Stomach (tissue), 8 donors: ENCODE measurements at regions not wholly inside any gene's neighbourhood (a gene's known extent, or its start where the extent isn't known, plus 50 kb on each side); places are given as distances from the start of the nearest gene placed in this dataset.

Experiments
- DNase-seq, 2 donors: peaks; one replicate each; pipeline versions ENCODE4 v3.0.0 to v3.0.0-alpha.2; 2013 to 2019
- H3K27ac ChIP-seq, 5 donors: fragments of 200-600 bp in 4 of 5; sonication (generic) in 4 of 5; one replicate each; pipeline ENCODE4 v1.5.1; 2013 to 2019; ENCODE audit warnings: mild to moderate bottlenecking in 1 of 5, moderate library complexity in 1 of 5
- H3K27me3 ChIP-seq, 3 donors: fragments of 200-600 bp; sonication (generic); one replicate each; pipeline ENCODE4 v1.5.1; 2017 to 2019; ENCODE audit warnings: mixed run types in 1 of 3
- H3K36me3 ChIP-seq, 4 donors: fragments of 200-600 bp; sonication (generic); 1 replicate in 3 of 4; 2 replicates in 1 of 4; pipeline ENCODE4 v1.5.1; 2016 to 2019
- H3K4me1 ChIP-seq, 4 donors: fragments of 200-600 bp; sonication (generic); one replicate each; pipeline ENCODE4 v1.5.1; 2016 to 2019
- H3K4me3 ChIP-seq, 4 donors: fragments of 200-600 bp; sonication (generic) in 3 of 4; one replicate each; pipeline ENCODE4 v1.5.1; 2016 to 2019; ENCODE audit warnings: mild to moderate bottlenecking in 1 of 4
- H3K9me3 ChIP-seq, 4 donors: fragments of 200-600 bp; sonication (generic); one replicate each; pipeline ENCODE4 v1.5.1; 2016 to 2019
- CTCF ChIP-seq, 7 experiments: fragments of 450-650 bp in 4 of 7; fragments of 200-600 bp in 3 of 7; sonication (generic) in 3 of 7; IDR thresholded peaks; one replicate each; pipeline ENCODE4 v1.5.1; 2016 to 2019; ENCODE audit warnings: antibody characterized with exemption in 7 of 7, control low read depth in 2 of 7, mild to moderate bottlenecking in 1 of 7
- EP300 ChIP-seq: sonication (generic); formaldehyde crosslinking; IDR thresholded peaks from one replicate; pipeline ENCODE4 v1.6.1; 2017; ENCODE audit warnings: antibody characterized with exemption
- POLR2A ChIP-seq, 4 donors: fragments of 450-650 bp; IDR thresholded peaks; one replicate each; pipeline ENCODE4 v1.6.1; 2016; ENCODE audit warnings: antibody characterized with exemption in 4 of 4, control low read depth in 2 of 4, mild to moderate bottlenecking in 1 of 4, moderate library complexity in 1 of 4
- POLR2AphosphoS5 ChIP-seq, 3 donors: sonication (generic); formaldehyde crosslinking; IDR thresholded peaks; one replicate each; pipeline ENCODE4 v1.6.1; 2016; ENCODE audit warnings: antibody characterized with exemption in 3 of 3
- WGBS, 5 donors: extraction: QIAGEN DNeasy Blood & Tissue Kit in 3 of 5; methylation state at CpG; one replicate each; pipeline versions ENCODE4 v1.1.5 to v1.1.7; 2013 to 2018; 5-methylcytosine and 5-hydroxymethylcytosine counted together
- intact Hi-C: fragments of 100-400 bp; cut with DNase I; formaldehyde crosslinking; loops from one replicate; pipeline ENCODE4 v1.15.1; 2023; ENCODE audit warnings: low total_unique reads
- donor health status: healthy with polysubstance abuse.
- donor health status: Bipolar disorder and iron deficiency.
- donor health status: healthy.

DNA sequence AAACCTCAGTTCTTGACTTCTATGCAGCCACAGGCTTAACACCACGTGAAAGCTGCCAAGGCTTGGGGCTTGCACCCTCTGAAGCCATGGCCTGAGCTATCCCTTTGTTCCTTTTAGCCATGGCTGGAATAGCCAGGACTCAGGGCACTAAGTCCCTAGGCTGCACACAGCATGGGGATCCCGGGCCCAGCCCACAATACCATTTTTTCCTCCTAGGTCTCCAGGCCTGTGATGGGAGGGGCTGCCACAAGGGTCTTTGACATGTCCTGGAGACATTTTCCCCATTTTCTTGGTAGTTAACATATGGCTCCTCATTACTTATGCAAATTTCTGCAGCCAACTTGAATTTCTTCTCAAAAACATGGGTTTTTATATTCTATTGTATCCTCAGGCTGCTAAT is 619.1 kb downstream of the NYAP2 start:
- 62 to 90% (median 72%) methylated on average over 2 of the region's 2 CpGs for WGBS, 5 donors
- intact Hi-C loops = no loop called here
- DNase-seq = no peak
- H3K27me3 ChIP-seq = no peaks in the 10 kb centered on the region
- no peaks in the 10 kb centered on the region for H3K36me3 ChIP-seq
- peaks cover 0 to 8% (median 6%) of the 10 kb centered on the region in 4 donors for H3K9me3 ChIP-seq
- H3K27ac ChIP-seq = no peak overlapping the region
- TF ChIP-seq POLR2A (IDR thresholded peaks at IDR 0.05) = no peak
- no peak for TF ChIP-seq CTCF (IDR thresholded peaks at IDR 0.05)
- no peak for TF ChIP-seq EP300
- no peak for TF ChIP-seq POLR2AphosphoS5 (IDR thresholded peaks at IDR 0.05)
- no peak overlapping the region for H3K4me3 ChIP-seq
- no peaks in the 10 kb centered on the region for H3K4me1 ChIP-seq

- Histone ChIP-seq H3K4me1 (no peaks in the 10 kb centered on the region), H3K9me3 (peaks cover 0 to 8% (median 6%) of the 10 kb centered on the region in 4 donors), H3K36me3 (no peaks in the 10 kb centered on the region), H3K4me3 (no peak overlapping the region), H3K27ac (no peak overlapping the region), H3K27me3 (no peaks in the 10 kb centered on the region)
- TF ChIP-seq POLR2A (IDR thresholded peaks at IDR 0.05) (no peak), CTCF (IDR thresholded peaks at IDR 0.05) (no peak), EP300 (no peak), POLR2AphosphoS5 (IDR thresholded peaks at IDR 0.05) (no peak)
- no peak for DNase-seq
- WGBS, 5 donors = 76 to 94% (median 85%) methylated on average over 2 of the region's 2 CpGs
- intact Hi-C loops = no loop called here
These were observed 618.0 kb downstream of the NYAP2 start for GRCh38 chr2:226017537-226017936.

- DNase-seq = no peak
- WGBS, 5 donors = 87 to 94% (median 92%) methylated on average over 3 of the region's 3 CpGs
- no peaks in the 10 kb centered on the region for H3K4me1 ChIP-seq
- peaks cover 0 to 8% (median 6%) of the 10 kb centered on the region in 4 donors for H3K9me3 ChIP-seq
- no peak overlapping the region for H3K4me3 ChIP-seq
- H3K27ac ChIP-seq = no peak overlapping the region
- H3K27me3 ChIP-seq = no peaks in the 10 kb centered on the region
- TF ChIP-seq EP300 (no peak), CTCF (IDR thresholded peaks at IDR 0.05) (no peak), POLR2AphosphoS5 (IDR thresholded peaks at IDR 0.05) (no peak), POLR2A (IDR thresholded peaks at IDR 0.05) (no peak)
- H3K36me3 ChIP-seq = no peaks in the 10 kb centered on the region
- intact Hi-C loops = no loop called here
These were observed 617.6 kb downstream of the NYAP2 start for GRCh38 chr2:226017107-226017506.

DNA sequence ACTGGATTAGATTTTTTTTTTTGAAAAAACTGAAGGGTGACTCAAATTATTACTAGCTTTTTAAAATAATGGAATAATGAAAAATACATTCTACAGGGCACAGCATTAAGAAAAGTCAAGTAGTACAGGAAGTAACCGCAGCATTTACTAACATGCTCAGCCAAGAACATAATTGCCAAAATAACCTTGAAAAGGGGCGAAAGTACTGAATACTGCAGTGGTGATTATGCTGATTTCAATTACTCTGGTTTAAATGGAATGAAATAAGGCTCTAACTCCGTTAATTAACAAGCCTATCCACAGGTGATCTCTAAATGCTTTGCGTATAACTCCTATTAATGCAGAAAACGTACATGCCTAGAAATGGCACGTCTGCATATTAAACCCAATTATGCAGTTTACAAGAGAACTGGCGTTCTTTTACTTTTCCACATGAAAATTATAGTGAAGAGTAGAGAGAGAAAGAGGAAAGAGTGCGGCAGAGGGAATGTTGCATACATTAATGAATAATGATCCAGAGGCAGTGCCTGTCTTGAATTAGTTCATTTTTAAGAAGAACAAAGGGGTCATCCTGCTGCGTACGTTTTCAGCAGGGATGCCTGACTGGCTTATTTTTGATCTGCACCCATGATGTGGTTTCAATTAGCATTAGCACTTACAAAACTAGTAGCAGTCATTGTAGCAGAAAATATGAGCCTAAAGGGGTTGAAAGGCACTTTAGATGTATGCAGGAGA is 612.4 kb downstream of the NYAP2 start:
- WGBS, 5 donors = 86 to 92% (median 90%) methylated on average over 10 of the region's 10 CpGs

More for the DNA sequence above, 612.4 kb downstream of the NYAP2 start:
- H3K4me1 ChIP-seq = no peaks in the 10 kb centered on the region
- intact Hi-C loops = no loop called here
- no peaks in the 10 kb centered on the region for H3K27me3 ChIP-seq
- H3K36me3 ChIP-seq = no peaks in the 10 kb centered on the region
- TF ChIP-seq POLR2A (IDR thresholded peaks at IDR 0.05) (no peak), EP300 (no peak), CTCF (IDR thresholded peaks at IDR 0.05) (no peak), POLR2AphosphoS5 (IDR thresholded peaks at IDR 0.05) (no peak)
- DNase-seq = no peak
- no peaks in the 10 kb centered on the region for H3K9me3 ChIP-seq
- no peak overlapping the region for H3K4me3 ChIP-seq
- H3K27ac ChIP-seq = no peak overlapping the region
